Psoas muscle (tissue), 7 donors: ENCODE measurements at regions not wholly inside any gene's neighbourhood (a gene's known extent, or its start where the extent isn't known, plus 50 kb on each side); places are given as distances from the start of the nearest gene placed in this dataset.
"Not testable (repeated sequence)": the region's sequence is repeated elsewhere in the genome, so short reads cannot be mapped to it uniquely, and the experiment has no call there.

Experiments used
- ATAC-seq, 4 donors: fragments of 200-7000 bp; cut with Tn5 transposase; one replicate each; pipeline ENCODE4 v1.9.1; 2020; ENCODE audit warnings: moderate library complexity in 3 of 4, mild to moderate bottlenecking in 2 of 4
- DNase-seq, 2 donors: peaks; one replicate each; pipeline ENCODE4 v3.0.0-alpha.2; 2020
- H3K27ac ChIP-seq: fragments of 200-600 bp; one replicate; pipeline ENCODE4 v1.8.0; 2022
- H3K27me3 ChIP-seq, 3 donors: fragments of 200-600 bp in 1 of 3; one replicate each; pipeline versions ENCODE4 v1.6.1 to v1.8.0; 2013 to 2022; ENCODE audit warnings: low read length in 2 of 3, mild to moderate bottlenecking in 2 of 3, moderate library complexity in 1 of 3; ENCODE audit not compliant: insufficient read depth in 3 of 3
- H3K36me3 ChIP-seq, 2 donors: fragments of 200-600 bp in 1 of 2; one replicate each; pipeline versions ENCODE4 v1.6.1 to v1.8.0; 2013 to 2022; ENCODE audit warnings: low read depth in 1 of 2, mild to moderate bottlenecking in 1 of 2, moderate library complexity in 1 of 2; ENCODE audit not compliant: insufficient read depth in 1 of 2
- H3K4me1 ChIP-seq: fragments of 200-600 bp; one replicate; pipeline ENCODE4 v1.8.0; 2022
- H3K4me3 ChIP-seq: fragments of 200-600 bp; one replicate; pipeline ENCODE4 v1.8.0; 2022; ENCODE audit warnings: mild to moderate bottlenecking
- H3K9me3 ChIP-seq: fragments of 200-600 bp; one replicate; pipeline ENCODE4 v1.8.0; 2022
- WGBS, 3 donors: extraction: QIAGEN DNeasy Blood & Tissue Kit; methylation state at CpG; one replicate each; pipeline versions ENCODE4 v1.1.6 to v1.1.7; 2013; 5-methylcytosine and 5-hydroxymethylcytosine counted together
- intact Hi-C, 2 donors: fragments of 100-400 bp; cut with DNase I; formaldehyde crosslinking; loops; one replicate each; pipeline versions ENCODE4 v1.11.0 to v1.14.2; 2022
- TF ChIP-seq, protein P1 (sequence below): fragments of 200-600 bp; IDR thresholded peaks from one replicate; pipeline ENCODE4 v1.8.0; 2022; ENCODE audit warnings: antibody characterized with exemption
- donor health status: healthy with polysubstance abuse.
- donor health status: DM: no; HTN: no; CAD: no; lungs with moderate emphysema.
- donor health status: Bipolar disorder and iron deficiency.
- donor health status: healthy.
- donor health status: DM: yes; HTN: yes; CAD: no.
- donor health status: DM: no; HTN: no; CAD: no.
- donor health status: DM: yes; HTN: yes; CAD: no.

DNA sequence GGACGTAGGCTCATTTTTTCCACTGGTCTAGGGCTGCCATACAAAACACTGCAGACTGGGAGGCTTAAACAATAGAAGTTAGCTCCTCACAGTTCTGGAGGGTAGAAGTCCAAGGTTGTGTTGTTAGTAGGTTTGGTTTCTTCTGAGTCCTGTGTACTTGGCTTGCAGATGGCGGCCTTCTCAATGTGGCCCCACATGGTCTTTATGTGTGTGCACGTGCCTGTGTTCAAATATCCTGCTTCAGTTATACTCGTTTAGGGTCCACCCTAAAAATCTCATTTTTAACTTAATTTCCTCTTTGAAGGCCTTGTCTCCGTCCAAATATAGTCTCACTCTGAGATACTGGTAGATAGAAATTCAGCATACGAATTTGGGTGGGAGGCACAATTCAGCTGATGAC, 542.4 kb downstream of the HAPSTR1 start:
- H3K4me1 ChIP-seq: no peaks in the 10 kb centered on the region
- H3K4me3 ChIP-seq: no peak overlapping the region
- H3K27ac ChIP-seq: no peak overlapping the region
- DNase-seq (no peak), ATAC-seq (no peak)
- 73 to 79% (median 78%) methylated on average over 6 of the region's 6 CpGs for WGBS, 3 donors
- no peaks in the 10 kb centered on the region for H3K27me3 ChIP-seq
- H3K9me3 ChIP-seq: no peaks in the 10 kb centered on the region
- TF ChIP-seq, protein P1, sequence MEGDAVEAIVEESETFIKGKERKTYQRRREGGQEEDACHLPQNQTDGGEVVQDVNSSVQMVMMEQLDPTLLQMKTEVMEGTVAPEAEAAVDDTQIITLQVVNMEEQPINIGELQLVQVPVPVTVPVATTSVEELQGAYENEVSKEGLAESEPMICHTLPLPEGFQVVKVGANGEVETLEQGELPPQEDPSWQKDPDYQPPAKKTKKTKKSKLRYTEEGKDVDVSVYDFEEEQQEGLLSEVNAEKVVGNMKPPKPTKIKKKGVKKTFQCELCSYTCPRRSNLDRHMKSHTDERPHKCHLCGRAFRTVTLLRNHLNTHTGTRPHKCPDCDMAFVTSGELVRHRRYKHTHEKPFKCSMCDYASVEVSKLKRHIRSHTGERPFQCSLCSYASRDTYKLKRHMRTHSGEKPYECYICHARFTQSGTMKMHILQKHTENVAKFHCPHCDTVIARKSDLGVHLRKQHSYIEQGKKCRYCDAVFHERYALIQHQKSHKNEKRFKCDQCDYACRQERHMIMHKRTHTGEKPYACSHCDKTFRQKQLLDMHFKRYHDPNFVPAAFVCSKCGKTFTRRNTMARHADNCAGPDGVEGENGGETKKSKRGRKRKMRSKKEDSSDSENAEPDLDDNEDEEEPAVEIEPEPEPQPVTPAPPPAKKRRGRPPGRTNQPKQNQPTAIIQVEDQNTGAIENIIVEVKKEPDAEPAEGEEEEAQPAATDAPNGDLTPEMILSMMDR: no peak
- H3K36me3 ChIP-seq: no peaks in the 10 kb centered on the region
- intact Hi-C loops: no loop called here

DNA sequence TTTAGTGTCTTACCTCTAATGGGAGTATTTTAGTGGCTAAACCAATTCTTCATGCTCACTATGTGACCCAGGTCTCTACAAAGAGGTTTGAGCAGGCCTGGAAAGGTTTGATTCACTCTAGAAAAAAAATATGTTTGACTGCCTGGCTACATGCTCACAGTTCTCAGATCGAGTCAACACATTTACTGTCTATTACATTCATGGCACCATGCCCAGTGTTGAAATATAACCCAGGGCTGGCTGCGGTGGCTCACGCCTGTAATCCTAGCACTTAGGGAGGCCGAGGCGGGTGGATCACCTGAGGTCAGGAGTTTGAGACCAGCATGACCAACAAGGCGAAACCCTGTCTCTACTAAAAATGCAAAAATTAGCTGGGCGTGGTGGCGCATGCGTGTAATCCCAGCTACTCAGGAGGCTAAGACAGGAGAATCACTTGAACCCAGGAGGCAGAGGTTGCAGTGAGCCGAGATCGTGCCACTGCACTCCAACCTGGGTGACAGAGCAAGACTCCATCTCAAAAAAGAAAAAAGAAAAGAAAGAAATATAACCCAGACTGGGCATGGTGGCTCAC, 543.8 kb downstream of the HAPSTR1 start:
- intact Hi-C loops, DNase-seq, H3K36me3 ChIP-seq, H3K9me3 ChIP-seq, H3K4me1 ChIP-seq, H3K27ac ChIP-seq, H3K27me3 ChIP-seq, H3K4me3 ChIP-seq, ATAC-seq: not testable (repeated sequence)
- WGBS, 3 donors: 56 to 68% (median 63%) methylated on average over 11 of the region's 11 CpGs

DNA sequence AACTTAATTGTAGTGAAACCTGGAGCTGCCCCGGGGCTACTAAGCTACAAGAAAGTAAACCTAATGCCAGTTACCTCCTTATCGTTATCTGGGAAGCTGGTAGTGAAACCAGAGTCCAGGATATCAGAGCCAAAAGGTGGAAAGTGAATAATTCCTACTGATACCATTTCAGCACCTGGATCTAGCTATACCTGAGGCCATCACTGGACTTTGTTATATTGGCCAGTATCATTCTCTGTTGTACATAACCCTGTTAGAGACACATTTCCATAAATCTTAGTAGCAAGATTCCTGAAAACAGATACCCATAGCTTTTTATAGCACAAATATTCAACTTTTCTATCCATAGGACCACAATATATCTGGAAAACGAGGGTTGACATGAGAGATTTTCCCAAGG, 538.0 kb downstream of the GRIN2A start:
- ATAC-seq: no peak
- Histone ChIP-seq H3K36me3 (no peaks in the 10 kb centered on the region), H3K4me3 (no peak overlapping the region), H3K27ac (no peak overlapping the region), H3K9me3 (no peaks in the 10 kb centered on the region), H3K4me1 (no peaks in the 10 kb centered on the region), H3K27me3 (no peaks in the 10 kb centered on the region)
- TF ChIP-seq, protein P1: no peak
- whole genome bisulfite sequencing, 3 donors: 75 to 76% (median 75%) methylated on average over 3 of the region's 3 CpGs
- DNase-seq: no peak
- intact Hi-C loops: no loop called here

DNA sequence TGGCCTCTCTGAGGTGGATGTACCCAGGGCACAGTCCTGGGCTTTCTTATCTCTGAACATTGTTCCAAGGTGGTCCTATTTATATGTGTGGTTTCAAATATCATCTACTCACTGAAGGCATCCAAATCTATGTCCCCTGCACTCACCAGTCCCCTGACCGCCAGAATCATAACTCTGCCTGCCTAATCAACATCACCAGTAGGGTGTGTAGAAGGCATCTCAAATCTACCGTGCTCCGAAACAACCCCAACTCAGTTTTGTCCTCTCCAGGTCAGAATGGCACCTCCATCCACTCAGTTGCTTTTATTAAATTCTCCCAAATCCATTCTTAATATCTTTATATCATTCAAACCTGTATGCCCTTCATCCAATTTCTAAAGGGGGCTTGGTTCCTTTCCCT, 536.3 kb downstream of the GRIN2A start:
- TF ChIP-seq, protein P1: no peak
- 73 to 85% (median 78%) methylated on average over 3 of the region's 3 CpGs for WGBS, 3 donors
- Histone ChIP-seq H3K36me3 (no peaks in the 10 kb centered on the region), H3K9me3 (no peaks in the 10 kb centered on the region), H3K4me1 (no peaks in the 10 kb centered on the region), H3K27me3 (no peaks in the 10 kb centered on the region), H3K4me3 (no peak overlapping the region), H3K27ac (no peak overlapping the region)
- DNase-seq (no peak), ATAC-seq (no peak)
- intact Hi-C loops: loop anchor here in 1 of 2 donors (5.0 kb wide), 1 partner anchor 536 kb away; the partner anchor contains the start of gene GRIN2A

DNA sequence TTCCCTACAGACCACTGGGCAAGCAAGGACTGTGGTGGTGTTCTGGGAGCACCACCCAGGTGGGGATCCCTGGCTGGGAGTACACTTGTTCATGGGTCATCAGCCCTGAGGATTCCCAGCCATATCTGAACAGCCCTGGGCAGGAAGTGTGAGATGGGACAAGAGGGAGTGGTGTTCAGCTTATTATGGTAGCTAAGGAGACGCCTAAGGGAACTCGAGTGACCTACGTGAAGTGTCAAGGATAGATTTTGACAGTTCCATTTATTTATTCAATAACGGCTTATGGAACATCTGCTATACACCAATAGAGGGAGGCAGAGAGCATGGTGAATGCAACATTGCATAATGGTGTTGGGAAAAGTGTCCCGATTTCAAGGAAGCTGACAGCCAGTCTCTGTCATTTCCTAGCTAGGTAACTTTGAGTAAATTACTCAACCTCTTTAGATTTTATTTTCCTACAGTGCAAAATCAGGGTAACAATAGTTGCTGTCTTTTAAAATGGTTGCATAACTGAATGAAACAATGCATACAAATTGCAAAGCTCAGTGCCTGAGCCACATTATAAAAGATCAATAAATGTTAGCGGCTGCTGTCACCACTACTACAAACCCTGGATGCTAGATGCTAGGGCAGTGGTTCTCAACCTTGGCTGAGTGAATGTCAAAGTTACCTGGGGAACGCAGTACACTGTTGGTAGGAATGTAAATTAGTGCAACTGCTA, 534.1 kb downstream of the GRIN2A start:
- H3K27ac ChIP-seq: no peak overlapping the region
- intact Hi-C loops: loop anchor here in 1 of 2 donors (5.0 kb wide), 1 partner anchor 534 kb away; the partner anchor contains the start of gene GRIN2A
- TF ChIP-seq, protein P1: peak; percentile 53
- H3K36me3 ChIP-seq: no peaks in the 10 kb centered on the region
- no peaks in the 10 kb centered on the region for H3K9me3 ChIP-seq
- ATAC-seq: no peak
- DNase-seq: no peak
- no peak overlapping the region for H3K4me3 ChIP-seq
- no peaks in the 10 kb centered on the region for H3K4me1 ChIP-seq
- 29 to 35% (median 32%) methylated on average over 7 of the region's 7 CpGs for WGBS, 3 donors
- H3K27me3 ChIP-seq: no peaks in the 10 kb centered on the region
